ENCODE measurements at regions not wholly inside any gene's neighbourhood (a gene's known extent, or its start where the extent isn't known, plus 50 kb on each side); places are given as distances from the start of the nearest gene placed in this dataset.
"Not testable (repeated sequence)": the region's sequence is repeated elsewhere in the genome, so short reads cannot be mapped to it uniquely, and the experiment has no call there.

DNA sequence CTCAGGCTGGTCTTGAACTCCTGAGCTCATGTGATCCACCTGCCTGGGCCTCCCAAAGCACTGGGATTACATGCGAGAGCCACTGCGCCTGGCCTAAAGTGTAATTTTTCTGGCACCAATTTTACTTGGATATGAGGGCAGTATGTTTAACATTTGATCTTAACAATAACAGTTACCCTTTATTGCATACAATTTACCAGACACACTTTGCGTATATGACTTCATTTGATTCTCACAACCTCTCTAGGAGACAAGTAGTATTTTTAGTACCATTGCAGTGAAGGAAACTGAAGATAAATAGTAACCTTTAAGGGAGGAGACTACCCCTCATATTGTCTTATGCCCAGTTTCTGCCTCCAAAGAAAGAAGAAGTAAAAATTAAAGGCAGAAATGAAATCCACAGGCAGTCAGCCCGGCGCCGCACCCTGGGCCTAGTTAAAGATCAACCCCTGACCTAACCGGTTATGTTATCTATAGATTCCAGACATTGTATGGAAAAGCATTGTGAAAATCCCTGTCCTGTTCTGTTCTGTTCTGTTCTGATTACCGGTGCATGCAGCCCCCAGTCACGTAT, 54.0 kb downstream of the CYP26A1 start:
- not testable (repeated sequence) for DNase-seq (ENCODE audit: low spot score)

- DNase-seq (ENCODE audit: low spot score) = no peak
Measured at GRCh38 chr10:93131986-93132385, 58.3 kb downstream of the CYP26A1 start.

- peak; percentile 55 for DNase-seq (ENCODE audit: low spot score)
Measured at GRCh38 chr10:93138113-93138870, 64.6 kb downstream of the CYP26A1 start.

DNA sequence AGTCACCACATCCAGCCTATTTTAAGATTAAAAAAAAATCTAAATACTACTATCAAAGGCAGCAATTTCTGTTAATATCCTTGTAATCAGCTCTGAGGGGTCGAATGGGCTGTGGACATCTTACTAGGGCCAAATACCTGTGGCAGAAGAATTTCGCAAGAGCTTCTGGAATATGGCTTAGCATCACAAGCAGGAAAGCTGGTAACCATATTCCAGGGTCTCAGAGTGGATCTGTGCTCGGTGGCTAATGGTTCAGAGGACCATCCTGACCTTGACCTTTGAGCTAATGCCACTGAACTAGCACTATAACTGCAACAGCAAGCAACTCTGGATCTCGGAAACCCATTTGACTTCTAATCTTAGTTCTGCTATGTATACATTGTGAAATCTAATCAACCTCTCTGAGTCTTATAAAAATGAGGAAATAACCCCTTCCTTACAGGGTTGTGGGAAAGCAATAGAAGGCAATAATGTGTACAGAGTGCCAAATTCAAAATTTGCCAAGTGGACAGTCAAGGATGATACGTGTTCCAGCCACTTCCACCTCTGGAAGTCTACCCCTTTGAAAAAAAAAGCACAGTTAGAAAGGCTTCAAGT, 65.5 kb downstream of the CYP26A1 start:
- no peak for DNase-seq (ENCODE audit: low spot score)

GRCh38 chr10:93142534-93142933, 68.8 kb downstream of the CYP26A1 start:
- no peak for DNase-seq (ENCODE audit: low spot score)

- DNase-seq (ENCODE audit: low spot score) = no peak
Measured at GRCh38 chr10:93143281-93143680, 69.6 kb downstream of the CYP26A1 start.

DNA sequence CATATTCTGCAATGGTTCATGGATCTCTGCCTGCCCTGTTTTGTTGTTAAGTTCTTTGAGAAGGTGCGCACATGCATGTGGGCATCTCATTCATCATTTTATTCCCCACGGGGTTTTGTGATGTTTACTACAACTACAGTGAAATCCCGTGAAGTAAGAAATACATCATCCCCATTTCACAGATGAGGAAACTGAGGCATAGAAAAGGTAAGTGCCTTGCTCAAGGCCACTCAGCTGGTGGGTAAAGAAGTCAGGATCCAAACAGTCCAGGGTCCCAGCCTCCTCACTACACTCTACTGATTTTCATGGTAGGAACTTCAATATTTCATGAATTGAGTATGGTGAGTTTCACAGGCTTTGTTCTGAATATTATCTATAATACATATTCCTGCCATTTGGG, 72.6 kb downstream of the CYP26A1 start:
- DNase-seq (ENCODE audit: low spot score) = no peak

GRCh38 chr10:93147281-93147680, 73.6 kb downstream of the CYP26A1 start:
- DNase-seq (ENCODE audit: low spot score) = no peak

DNA sequence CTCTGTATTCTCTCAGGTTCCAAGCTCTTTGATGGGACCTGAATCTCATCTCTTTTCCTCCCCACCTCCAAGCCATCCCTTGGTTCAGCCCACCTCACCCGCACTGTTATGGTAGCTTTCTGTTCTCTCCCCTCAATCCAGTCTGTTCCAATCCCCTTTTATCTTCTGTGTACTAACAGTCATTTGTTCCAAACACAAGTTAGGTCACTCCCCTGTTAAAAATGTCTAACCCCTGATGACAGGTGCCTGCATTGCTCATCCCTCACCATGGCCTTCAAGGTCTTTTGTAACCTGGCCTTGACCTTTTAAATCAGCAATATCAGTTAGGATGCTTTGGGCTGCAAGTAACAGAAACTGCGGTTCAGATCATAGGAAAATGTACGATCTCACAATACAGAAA, 74.8 kb downstream of the CYP26A1 start:
- DNase-seq (ENCODE audit: low spot score) = no peak

GRCh38 chr10:93149761-93150160, 76.1 kb downstream of the CYP26A1 start:
- no peak for DNase-seq (ENCODE audit: low spot score)

GRCh38 chr10:93150289-93150688, 76.6 kb downstream of the CYP26A1 start:
- no peak for DNase-seq (ENCODE audit: low spot score)

- no peak for DNase-seq (ENCODE audit: low spot score)
Measured at GRCh38 chr10:93150990-93151547, 77.4 kb downstream of the CYP26A1 start.

DNA sequence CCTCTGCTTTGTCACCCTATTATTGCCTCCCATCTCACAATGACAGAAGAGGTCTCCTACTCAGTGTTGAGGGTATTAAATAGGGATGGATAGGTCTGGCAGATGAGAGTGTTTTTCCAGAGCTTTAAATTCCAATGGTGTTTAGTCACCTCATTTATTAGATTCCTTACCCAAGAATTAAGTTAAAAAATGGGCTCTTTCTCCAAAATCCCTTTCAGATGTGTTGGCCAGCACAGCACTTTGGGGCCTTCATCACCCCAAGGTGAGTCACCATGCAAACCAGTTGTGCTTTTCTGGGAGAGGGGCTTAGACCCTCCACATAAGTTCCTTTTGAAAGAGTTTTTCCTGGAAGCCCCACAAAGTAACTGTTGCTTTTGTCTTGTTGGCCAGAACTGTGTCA, 78.4 kb downstream of the CYP26A1 start:
- peak; percentile 89 for DNase-seq (ENCODE audit: low spot score)

DNA sequence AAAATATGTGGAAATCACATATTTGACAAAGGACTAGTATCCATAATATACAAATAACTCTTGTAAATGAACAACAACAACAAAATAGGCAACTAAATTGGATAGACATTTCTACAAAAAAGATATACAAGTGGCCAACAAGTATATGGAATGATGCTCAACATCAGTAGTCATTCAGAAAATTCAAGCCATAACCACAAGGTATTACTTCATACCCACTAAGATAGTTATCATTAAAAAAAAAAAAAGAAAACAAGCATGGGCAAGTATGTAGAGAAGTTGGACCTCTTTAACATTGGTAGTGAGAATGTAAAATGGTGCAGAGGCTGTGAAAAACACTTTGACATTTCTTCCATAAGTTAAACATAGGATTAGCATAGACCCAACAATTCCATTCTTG, 80.8 kb downstream of the CYP26A1 start:
- DNase-seq (ENCODE audit: low spot score) = no peak

GRCh38 chr10:93160140-93160539, 86.4 kb downstream of the CYP26A1 start:
- DNase-seq (ENCODE audit: low spot score) = no peak

GRCh38 chr10:93160829-93161228, 87.1 kb downstream of the CYP26A1 start:
- peak; percentile 96 for DNase-seq (ENCODE audit: low spot score)

- peak; percentile 83 for DNase-seq (ENCODE audit: low spot score)
Measured at GRCh38 chr10:93165367-93165766, 91.7 kb downstream of the CYP26A1 start.

GRCh38 chr10:93166134-93166533, 92.4 kb downstream of the CYP26A1 start:
- DNase-seq (ENCODE audit: low spot score) = no peak

DNA sequence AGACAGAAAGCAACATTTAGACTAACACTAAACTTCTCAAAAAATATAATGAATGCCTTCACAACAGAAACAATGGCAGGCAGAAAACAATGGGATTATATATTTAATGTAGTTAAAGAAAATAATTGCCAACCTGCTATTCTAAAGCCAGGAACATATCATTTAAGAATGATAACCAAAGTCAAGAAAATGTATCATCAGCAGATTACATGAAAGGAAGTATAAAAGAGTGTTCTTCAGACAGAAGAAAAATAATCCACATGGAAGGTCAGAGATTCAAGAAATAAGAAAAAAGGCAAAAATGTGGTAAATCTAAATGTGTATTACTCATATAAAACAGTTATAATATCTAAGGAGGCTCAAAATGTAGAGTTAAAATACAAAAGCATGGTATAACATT, 98.1 kb downstream of the CYP26A1 start:
- no peak for DNase-seq (ENCODE audit: low spot score)

- no peak for DNase-seq (ENCODE audit: low spot score)
Measured at GRCh38 chr10:93173967-93174845, 100.5 kb downstream of the CYP26A1 start.

GRCh38 chr10:93175490-93175889, 101.8 kb downstream of the CYP26A1 start:
- no peak for DNase-seq (ENCODE audit: low spot score)

DNA sequence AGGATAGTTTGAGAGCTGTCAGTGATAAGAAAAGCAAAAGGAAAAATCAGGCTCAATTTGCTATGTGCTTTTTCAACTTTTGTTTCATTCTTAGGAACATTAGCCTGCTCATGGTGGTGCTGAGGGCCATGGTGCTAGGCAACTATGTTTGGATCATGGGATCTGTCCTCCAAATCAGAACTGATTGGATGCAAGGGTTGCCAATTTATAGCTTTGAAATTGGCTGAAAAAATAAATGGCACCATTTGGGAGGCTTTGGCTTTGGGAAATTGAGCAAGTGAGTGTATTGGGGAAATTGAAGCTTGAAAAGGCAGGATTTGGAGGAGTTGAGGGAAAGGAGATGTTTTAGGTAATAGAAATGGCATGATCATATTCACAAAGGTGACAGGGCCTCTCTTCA, 103.8 kb downstream of the CYP26A1 start:
- DNase-seq (ENCODE audit: low spot score) = no peak
